HG03039 (cell line): ENCODE measurements at regions not wholly inside any gene's neighbourhood (a gene's known extent, or its start where the extent isn't known, plus 50 kb on each side); places are given as distances from the start of the nearest gene placed in this dataset.

ENCODE experiments used
- ATAC-seq: cut with Tn5 transposase; IDR thresholded peaks from one replicate; pipeline ENCODE4 v1.9.1; 2021; ENCODE audit warnings: mild to moderate bottlenecking, moderate library complexity; ENCODE audit not compliant: unreplicated experiment

GRCh38 chr15:96014939-96015338 lies 315.6 kb upstream of the NR2F2 start:
- no peak for ATAC-seq

GRCh38 chr15:96019114-96019513 lies 311.4 kb upstream of the NR2F2 start:
- ATAC-seq = no peak

- ATAC-seq = no peak
These were observed 310.4 kb upstream of the NR2F2 start for GRCh38 chr15:96020133-96020532.

GRCh38 chr15:96020797-96021196 lies 309.7 kb upstream of the NR2F2 start:
- no peak for ATAC-seq

GRCh38 chr15:96023081-96023480 lies 307.4 kb upstream of the NR2F2 start:
- ATAC-seq = no peak

- no peak for ATAC-seq
These were observed 303.0 kb upstream of the NR2F2 start for GRCh38 chr15:96027501-96027900.

GRCh38 chr15:96028620-96029019 lies 301.9 kb upstream of the NR2F2 start:
- ATAC-seq = no peak

GRCh38 chr15:96029172-96029571 lies 301.3 kb upstream of the NR2F2 start:
- ATAC-seq = no peak

GRCh38 chr15:96031426-96032110 lies 298.9 kb upstream of the NR2F2 start:
- ATAC-seq = no peak

- no peak for ATAC-seq
These were observed 295.4 kb upstream of the NR2F2 start for GRCh38 chr15:96035091-96035490.

- no peak for ATAC-seq
These were observed 294.9 kb upstream of the NR2F2 start for GRCh38 chr15:96035635-96036034.

GRCh38 chr15:96037584-96037983 lies 292.9 kb upstream of the NR2F2 start:
- ATAC-seq = no peak

- ATAC-seq = no peak
These were observed 292.4 kb upstream of the NR2F2 start for GRCh38 chr15:96038131-96038530.

GRCh38 chr15:96038650-96039049 lies 291.9 kb upstream of the NR2F2 start:
- no peak for ATAC-seq

- ATAC-seq = no peak
These were observed 288.3 kb upstream of the NR2F2 start for GRCh38 chr15:96041982-96042733.

- no peak for ATAC-seq
These were observed 287.7 kb upstream of the NR2F2 start for GRCh38 chr15:96042734-96043224.

- ATAC-seq = no peak
These were observed 286.8 kb upstream of the NR2F2 start for GRCh38 chr15:96043591-96044171.

GRCh38 chr15:96046620-96047240 lies 283.8 kb upstream of the NR2F2 start:
- ATAC-seq = no peak

GRCh38 chr15:96047255-96047931 lies 283.1 kb upstream of the NR2F2 start:
- ATAC-seq = no peak

- ATAC-seq = no peak
These were observed 281.2 kb upstream of the NR2F2 start for GRCh38 chr15:96049323-96049722.

GRCh38 chr15:96049766-96050165 lies 280.7 kb upstream of the NR2F2 start:
- ATAC-seq = no peak
